Transverse colon (tissue), 4 donors: ENCODE measurements at regions not wholly inside any gene's neighbourhood (a gene's known extent, or its start where the extent isn't known, plus 50 kb on each side); places are given as distances from the start of the nearest gene placed in this dataset.

Experiments used
- POLR2A ChIP-seq: fragments of 450-650 bp; IDR thresholded peaks from one replicate; pipeline ENCODE4 v1.6.1; 2016; ENCODE audit warnings: antibody characterized with exemption, mild to moderate bottlenecking, moderate library complexity
- POLR2AphosphoS5 ChIP-seq, 3 donors: sonication (generic); formaldehyde crosslinking; IDR thresholded peaks; one replicate each; pipeline ENCODE4 v1.6.1; 2016; ENCODE audit warnings: antibody characterized with exemption in 3 of 3
- TF ChIP-seq, protein P1 (sequence below), 5 experiments: fragments of 200-600 bp in 3 of 5; fragments of 450-650 bp in 2 of 5; sonication (generic) in 3 of 5; IDR thresholded peaks; 1 replicate in 2 of 5; 2 replicates in 3 of 5; pipeline ENCODE4 v1.5.1; 2016 to 2017; ENCODE audit warnings: antibody characterized with exemption in 5 of 5, inconsistent platforms in 3 of 5, mild to moderate bottlenecking in 2 of 5, moderate library complexity in 1 of 5

DNA sequence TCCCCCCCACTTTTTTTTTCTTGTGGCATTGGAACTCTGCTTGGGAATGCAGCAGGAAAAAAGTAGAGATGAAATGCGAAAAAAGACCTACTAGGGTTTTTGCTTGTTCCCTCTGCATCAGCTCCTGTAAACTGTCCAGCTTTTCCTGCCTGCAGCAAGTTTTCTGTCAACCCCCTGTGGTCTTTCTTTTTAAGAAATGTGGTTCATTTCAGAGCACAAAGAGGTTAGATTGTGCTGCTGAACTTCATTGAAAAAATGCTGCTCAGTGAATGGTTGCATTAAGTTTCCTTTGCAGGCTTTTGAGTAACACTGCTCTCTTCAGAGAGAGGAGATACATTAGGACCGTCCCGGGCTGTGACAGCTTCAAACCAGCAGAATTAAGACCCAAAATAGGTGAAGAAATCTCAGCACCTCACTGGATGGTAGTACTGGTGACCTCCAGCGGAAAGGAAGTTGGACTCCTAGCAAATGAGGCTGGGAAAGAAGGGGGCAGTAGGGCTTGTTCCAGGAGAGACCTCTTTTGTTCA is 80.7 kb downstream of the NDUFS5 start:
- TF ChIP-seq, protein P1, sequence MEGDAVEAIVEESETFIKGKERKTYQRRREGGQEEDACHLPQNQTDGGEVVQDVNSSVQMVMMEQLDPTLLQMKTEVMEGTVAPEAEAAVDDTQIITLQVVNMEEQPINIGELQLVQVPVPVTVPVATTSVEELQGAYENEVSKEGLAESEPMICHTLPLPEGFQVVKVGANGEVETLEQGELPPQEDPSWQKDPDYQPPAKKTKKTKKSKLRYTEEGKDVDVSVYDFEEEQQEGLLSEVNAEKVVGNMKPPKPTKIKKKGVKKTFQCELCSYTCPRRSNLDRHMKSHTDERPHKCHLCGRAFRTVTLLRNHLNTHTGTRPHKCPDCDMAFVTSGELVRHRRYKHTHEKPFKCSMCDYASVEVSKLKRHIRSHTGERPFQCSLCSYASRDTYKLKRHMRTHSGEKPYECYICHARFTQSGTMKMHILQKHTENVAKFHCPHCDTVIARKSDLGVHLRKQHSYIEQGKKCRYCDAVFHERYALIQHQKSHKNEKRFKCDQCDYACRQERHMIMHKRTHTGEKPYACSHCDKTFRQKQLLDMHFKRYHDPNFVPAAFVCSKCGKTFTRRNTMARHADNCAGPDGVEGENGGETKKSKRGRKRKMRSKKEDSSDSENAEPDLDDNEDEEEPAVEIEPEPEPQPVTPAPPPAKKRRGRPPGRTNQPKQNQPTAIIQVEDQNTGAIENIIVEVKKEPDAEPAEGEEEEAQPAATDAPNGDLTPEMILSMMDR (IDR thresholded peaks at IDR 0.05), result no peak
- TF ChIP-seq POLR2A, result no peak
- TF ChIP-seq POLR2AphosphoS5 (IDR thresholded peaks at IDR 0.05), result no peak
